ENCODE measurements at regions not wholly inside any gene's neighbourhood (a gene's known extent, or its start where the extent isn't known, plus 50 kb on each side); places are given as distances from the start of the nearest gene placed in this dataset.

DNA sequence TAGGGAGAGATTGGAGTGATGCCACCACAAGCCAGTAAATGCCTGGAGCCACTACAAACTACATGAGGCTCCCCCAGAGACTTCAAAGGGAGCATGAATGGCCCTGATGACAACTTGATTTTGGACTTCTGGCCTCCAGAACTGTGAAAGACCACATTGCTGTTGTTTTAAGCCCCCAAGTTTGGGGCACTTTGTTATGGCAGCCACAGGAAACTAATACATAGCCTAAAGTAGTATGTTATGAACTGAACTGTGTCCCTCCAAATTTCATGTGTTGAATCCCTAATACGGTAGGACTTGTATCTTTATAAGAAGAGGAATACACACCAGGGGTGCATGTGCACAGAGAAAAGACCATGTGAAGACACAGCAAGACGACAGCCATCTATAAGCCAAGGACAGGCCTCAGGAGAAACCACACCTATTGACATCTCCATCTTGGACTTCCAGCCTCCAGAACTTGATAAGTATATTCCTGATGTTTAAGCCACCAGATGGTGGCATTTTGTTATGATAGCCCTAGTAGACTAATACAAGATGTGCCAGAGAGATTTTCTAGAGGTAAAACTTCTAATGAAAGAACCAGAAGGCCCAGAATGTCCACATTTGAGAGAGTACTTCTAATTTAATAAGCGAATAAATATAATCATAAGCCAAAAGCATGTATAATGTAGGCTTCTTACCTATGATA, 127.1 kb upstream of the BMP4 start:
- Mint-ChIP-seq H3K36me3 (no peaks in the 10 kb centered on the region), H3K27me3 (no peaks in the 10 kb centered on the region), H3K9me3 (no peaks in the 10 kb centered on the region), H3K4me1 (ENCODE audit: unreplicated experiment) (no peaks in the 10 kb centered on the region), H3K4me3 (no peak overlapping the region), H3K27ac (no peak overlapping the region)
- no peak for TF ChIP-seq CTCF (conservative IDR thresholded peaks at IDR 0.05)
- no peak for DNase-seq (ENCODE audit: extremely low spot score, unreplicated experiment)

DNA sequence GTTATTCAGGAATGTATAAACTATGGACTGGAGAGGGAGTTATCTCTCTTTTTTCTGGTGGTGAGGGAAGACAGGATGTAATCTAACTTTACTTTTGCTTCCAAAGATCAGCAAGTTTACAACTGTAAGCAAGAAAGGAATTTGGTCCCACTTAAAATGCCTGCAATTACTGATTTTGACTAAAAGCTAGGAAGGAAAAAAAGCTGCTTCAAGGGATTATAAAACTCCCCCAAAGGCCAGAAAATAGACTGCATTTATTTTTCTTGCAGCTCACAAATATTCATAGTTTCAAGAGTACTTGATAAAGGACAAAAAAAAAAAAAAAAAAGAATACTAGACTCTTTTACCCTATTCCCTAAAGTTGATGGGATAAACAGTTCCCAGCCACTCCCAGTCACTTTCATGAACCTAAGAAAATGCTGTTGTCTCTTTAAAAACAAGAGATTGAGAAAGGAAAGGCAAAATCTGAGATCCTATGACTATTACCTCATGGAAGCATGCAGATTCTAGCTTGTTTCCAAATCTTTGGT, 128.7 kb upstream of the BMP4 start:
- peaks cover 7% of the 10 kb centered on the region for H3K9me3 Mint-ChIP-seq
- H3K4me3 Mint-ChIP-seq, result no peak overlapping the region
- no peak for DNase-seq (ENCODE audit: extremely low spot score, unreplicated experiment)
- no peaks in the 10 kb centered on the region for H3K27me3 Mint-ChIP-seq
- H3K27ac Mint-ChIP-seq, result no peak overlapping the region
- no peak for TF ChIP-seq CTCF (conservative IDR thresholded peaks at IDR 0.05)
- no peaks in the 10 kb centered on the region for H3K36me3 Mint-ChIP-seq
- H3K4me1 Mint-ChIP-seq (ENCODE audit: unreplicated experiment), result no peaks in the 10 kb centered on the region

DNA sequence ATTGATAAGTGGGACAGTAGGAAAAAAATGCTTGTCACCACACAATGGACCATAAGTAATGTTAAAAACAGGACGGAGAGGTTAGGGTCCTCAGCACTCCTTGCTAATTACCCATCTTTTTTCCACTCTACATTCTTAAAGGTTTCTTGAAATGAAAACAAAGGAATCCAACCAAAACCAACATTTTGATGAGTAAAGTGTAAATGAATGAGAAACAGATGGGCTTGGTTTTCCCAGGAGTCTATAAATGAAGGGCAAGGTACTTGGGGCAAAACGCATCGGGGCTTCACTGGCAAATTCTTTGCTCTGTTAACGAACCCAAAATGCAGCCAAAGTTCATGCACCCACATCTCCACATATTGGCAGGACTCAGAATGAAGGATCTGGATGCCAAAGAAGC, 129.2 kb upstream of the BMP4 start:
- Mint-ChIP-seq H3K4me3 (no peak overlapping the region), H3K9me3 (peaks cover 7% of the 10 kb centered on the region), H3K27me3 (no peaks in the 10 kb centered on the region), H3K27ac (no peak overlapping the region), H3K36me3 (no peaks in the 10 kb centered on the region), H3K4me1 (ENCODE audit: unreplicated experiment) (no peaks in the 10 kb centered on the region)
- no peak for TF ChIP-seq CTCF (conservative IDR thresholded peaks at IDR 0.05)
- DNase-seq (ENCODE audit: extremely low spot score, unreplicated experiment), result no peak

GRCh38 chr14:54086767-54087166, 130.1 kb upstream of the BMP4 start:
- no peak overlapping the region for H3K4me3 Mint-ChIP-seq
- no peaks in the 10 kb centered on the region for H3K4me1 Mint-ChIP-seq (ENCODE audit: unreplicated experiment)
- no peak overlapping the region for H3K27ac Mint-ChIP-seq
- no peak for DNase-seq (ENCODE audit: extremely low spot score, unreplicated experiment)
- no peak for TF ChIP-seq CTCF (conservative IDR thresholded peaks at IDR 0.05)
- H3K36me3 Mint-ChIP-seq, result no peaks in the 10 kb centered on the region
- H3K9me3 Mint-ChIP-seq, result peaks cover 7% of the 10 kb centered on the region
- no peaks in the 10 kb centered on the region for H3K27me3 Mint-ChIP-seq

GRCh38 chr14:54087376-54087775, 130.8 kb upstream of the BMP4 start:
- Mint-ChIP-seq H3K36me3 (no peaks in the 10 kb centered on the region), H3K4me3 (no peak overlapping the region), H3K9me3 (peaks cover 7% of the 10 kb centered on the region), H3K27ac (no peak overlapping the region), H3K27me3 (no peaks in the 10 kb centered on the region), H3K4me1 (ENCODE audit: unreplicated experiment) (no peaks in the 10 kb centered on the region)
- DNase-seq (ENCODE audit: extremely low spot score, unreplicated experiment), result no peak
- no peak for TF ChIP-seq CTCF (conservative IDR thresholded peaks at IDR 0.05)
